Activated CD8-positive, alpha-beta T cell treated with anti-CD3 and anti-CD28 coated beads for 36 hours (primary cell): ENCODE measurements at regions not wholly inside any gene's neighbourhood (a gene's known extent, or its start where the extent isn't known, plus 50 kb on each side); places are given as distances from the start of the nearest gene placed in this dataset.
"Not testable (repeated sequence)": the region's sequence is repeated elsewhere in the genome, so short reads cannot be mapped to it uniquely, and the experiment has no call there.

Source experiments
- ATAC-seq: fragments of 200-7000 bp; cut with Tn5 transposase; one replicate; pipeline ENCODE4 v1.10.0; 2021; ENCODE audit warnings: mild to moderate bottlenecking, moderate library complexity
- CTCF ChIA-PET: fragments of 350-600 bp; sonication (Branson Sonifier 250); formaldehyde crosslinking; loops from one replicate; lab custom pipeline; 2021; ENCODE audit warnings: antibody characterized with exemption; lab: Charles Lee
- POLR2A ChIA-PET: fragments of 350-600 bp; sonication (Branson Sonifier 250); formaldehyde crosslinking; loops from one replicate; lab custom pipeline; 2021; ENCODE audit warnings: antibody characterized with exemption; lab: Charles Lee
- DNase-seq: peaks from one replicate; pipeline ENCODE4 v3.0.0-alpha.2; 2020
- H3K27ac Mint-ChIP-seq: one replicate; pipeline ENCODE4 v1.8.0; 2021; ENCODE audit warnings: mild to moderate bottlenecking, mixed read lengths
- H3K27me3 Mint-ChIP-seq: one replicate; pipeline ENCODE4 v1.8.0; 2021; ENCODE audit warnings: mixed read lengths
- H3K36me3 Mint-ChIP-seq: one replicate; pipeline ENCODE4 v1.8.0; 2021; ENCODE audit warnings: low read depth, mixed read lengths
- H3K4me1 Mint-ChIP-seq: one replicate; pipeline ENCODE4 v1.8.0; 2021; ENCODE audit warnings: low read depth, mixed read lengths
- H3K4me3 Mint-ChIP-seq: one replicate; pipeline ENCODE4 v1.8.0; 2021; ENCODE audit warnings: mild to moderate bottlenecking, moderate library complexity, mixed read lengths
- H3K9me3 Mint-ChIP-seq: one replicate; pipeline ENCODE4 v1.8.0; 2021; ENCODE audit warnings: mixed read lengths
- intact Hi-C: fragments of 100-400 bp; cut with micrococcal nuclease; formaldehyde crosslinking; loops from one replicate; pipeline ENCODE4 v1.10.0; 2022
- TF ChIP-seq, protein P1 (sequence below): fragments of 200-600 bp; IDR thresholded peaks from one replicate; pipeline ENCODE4 v1.8.0; 2022; ENCODE audit warnings: antibody characterized with exemption, mild to moderate bottlenecking

GRCh38 chr2:48048476-48049171 lies 142.3 kb upstream of the FBXO11 start:
- Mint-ChIP-seq H3K27me3 (peaks cover 2% of the 10 kb centered on the region), H3K36me3 (no peaks in the 10 kb centered on the region), H3K4me3 (no peak overlapping the region), H3K9me3 (no peaks in the 10 kb centered on the region), H3K4me1 (no peaks in the 10 kb centered on the region), H3K27ac (no peak overlapping the region)
- ChIA-PET CTCF (no interaction called here), POLR2A (no interaction called here)
- intact Hi-C loops: no loop called here
- TF ChIP-seq, protein P1, sequence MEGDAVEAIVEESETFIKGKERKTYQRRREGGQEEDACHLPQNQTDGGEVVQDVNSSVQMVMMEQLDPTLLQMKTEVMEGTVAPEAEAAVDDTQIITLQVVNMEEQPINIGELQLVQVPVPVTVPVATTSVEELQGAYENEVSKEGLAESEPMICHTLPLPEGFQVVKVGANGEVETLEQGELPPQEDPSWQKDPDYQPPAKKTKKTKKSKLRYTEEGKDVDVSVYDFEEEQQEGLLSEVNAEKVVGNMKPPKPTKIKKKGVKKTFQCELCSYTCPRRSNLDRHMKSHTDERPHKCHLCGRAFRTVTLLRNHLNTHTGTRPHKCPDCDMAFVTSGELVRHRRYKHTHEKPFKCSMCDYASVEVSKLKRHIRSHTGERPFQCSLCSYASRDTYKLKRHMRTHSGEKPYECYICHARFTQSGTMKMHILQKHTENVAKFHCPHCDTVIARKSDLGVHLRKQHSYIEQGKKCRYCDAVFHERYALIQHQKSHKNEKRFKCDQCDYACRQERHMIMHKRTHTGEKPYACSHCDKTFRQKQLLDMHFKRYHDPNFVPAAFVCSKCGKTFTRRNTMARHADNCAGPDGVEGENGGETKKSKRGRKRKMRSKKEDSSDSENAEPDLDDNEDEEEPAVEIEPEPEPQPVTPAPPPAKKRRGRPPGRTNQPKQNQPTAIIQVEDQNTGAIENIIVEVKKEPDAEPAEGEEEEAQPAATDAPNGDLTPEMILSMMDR: no peak
- DNase-seq (no peak), ATAC-seq (no peak)

DNA sequence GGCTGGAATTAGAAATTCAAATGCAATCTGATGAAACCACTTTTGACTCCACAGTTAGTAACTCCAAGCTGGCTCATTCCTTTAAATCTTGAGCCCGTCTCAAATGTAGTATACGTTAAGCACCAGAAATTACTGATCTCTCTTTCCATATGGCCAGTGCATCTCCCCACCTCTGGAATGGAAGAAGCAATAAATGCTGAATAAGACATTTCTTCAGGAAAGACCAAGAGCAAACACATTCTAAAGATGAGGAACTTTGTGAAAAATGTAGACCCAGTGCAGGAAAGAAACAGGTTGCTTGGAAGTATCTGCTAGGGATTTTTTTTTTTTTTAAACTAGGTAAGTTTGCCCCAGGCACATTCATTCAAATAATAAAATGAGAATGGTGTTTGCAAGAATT lies 143.1 kb upstream of the FBXO11 start:
- TF ChIP-seq, protein P1: no peak
- CTCF ChIA-PET: no interaction called here
- POLR2A ChIA-PET: no interaction called here
- H3K4me3 Mint-ChIP-seq: no peak overlapping the region
- no peak overlapping the region for H3K27ac Mint-ChIP-seq
- ATAC-seq (no peak), DNase-seq (no peak)
- H3K9me3 Mint-ChIP-seq: no peaks in the 10 kb centered on the region
- no peaks in the 10 kb centered on the region for H3K4me1 Mint-ChIP-seq
- H3K36me3 Mint-ChIP-seq: no peaks in the 10 kb centered on the region
- intact Hi-C loops: no loop called here
- H3K27me3 Mint-ChIP-seq: no peaks in the 10 kb centered on the region

DNA sequence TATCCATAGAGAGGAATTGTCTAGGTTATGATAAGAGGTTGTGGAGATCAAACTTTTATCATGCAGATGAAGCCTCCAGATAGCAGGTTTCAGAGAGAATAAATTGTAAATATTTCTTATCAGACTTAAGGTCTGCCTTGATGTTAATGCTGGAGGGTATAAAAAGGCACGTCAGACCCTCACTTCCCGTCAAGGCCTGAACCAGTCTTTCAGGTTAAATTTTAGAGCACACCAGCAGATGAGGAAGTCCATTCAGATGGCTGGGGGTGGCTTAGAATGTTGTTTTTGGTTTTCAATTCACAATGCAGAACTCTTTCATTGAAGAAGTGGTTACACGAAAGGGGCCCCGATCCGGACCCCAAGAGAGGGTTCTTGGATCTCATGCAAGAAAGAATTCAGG lies 144.4 kb upstream of the FBXO11 start:
- ATAC-seq (no peak), DNase-seq (no peak)
- H3K27ac Mint-ChIP-seq: no peak overlapping the region
- ChIA-PET CTCF (no interaction called here), POLR2A (no interaction called here)
- intact Hi-C loops: no loop called here
- peaks cover 3% of the 10 kb centered on the region for H3K27me3 Mint-ChIP-seq
- H3K9me3 Mint-ChIP-seq: no peaks in the 10 kb centered on the region
- H3K36me3 Mint-ChIP-seq: no peaks in the 10 kb centered on the region
- no peaks in the 10 kb centered on the region for H3K4me1 Mint-ChIP-seq
- no peak overlapping the region for H3K4me3 Mint-ChIP-seq
- TF ChIP-seq, protein P1: no peak

- ATAC-seq (no peak), DNase-seq (no peak)
- ChIA-PET POLR2A (no interaction called here), CTCF (no interaction called here)
- H3K36me3 Mint-ChIP-seq: peaks cover 1% of the 10 kb centered on the region
- H3K4me3 Mint-ChIP-seq: no peak overlapping the region
- peaks cover 16% of the 10 kb centered on the region for H3K27me3 Mint-ChIP-seq
- TF ChIP-seq, protein P1: no peak
- intact Hi-C loops: no loop called here
- H3K4me1 Mint-ChIP-seq: no peaks in the 10 kb centered on the region
- H3K9me3 Mint-ChIP-seq: no peaks in the 10 kb centered on the region
- no peak overlapping the region for H3K27ac Mint-ChIP-seq
Measured at GRCh38 chr2:48059975-48060374, 153.7 kb upstream of the FBXO11 start.

DNA sequence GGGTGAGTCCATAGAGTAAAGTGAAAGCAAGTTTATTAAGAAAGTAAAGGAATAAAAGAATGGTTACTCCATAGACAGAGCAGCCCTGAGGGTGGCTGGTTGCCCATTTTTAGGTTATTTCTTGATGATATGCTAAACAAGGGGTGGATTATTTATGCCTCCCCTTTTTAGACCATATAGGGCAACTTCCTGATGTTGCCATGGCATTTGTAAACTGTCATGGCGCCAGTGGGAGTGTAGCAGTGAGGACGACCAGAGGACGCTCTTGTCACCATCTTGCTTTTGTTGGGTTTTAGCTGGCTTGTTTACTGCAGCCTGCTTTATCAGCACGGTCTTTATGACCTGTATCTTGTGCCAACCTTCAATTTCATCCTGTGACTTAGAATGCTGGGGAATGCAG lies 155.4 kb upstream of the FBXO11 start:
- H3K9me3 Mint-ChIP-seq, DNase-seq, POLR2A ChIA-PET, H3K27ac Mint-ChIP-seq, H3K36me3 Mint-ChIP-seq, ATAC-seq, H3K4me1 Mint-ChIP-seq, CTCF ChIA-PET, H3K4me3 Mint-ChIP-seq, intact Hi-C loops: not testable (repeated sequence)
- peaks cover 11% of the 10 kb centered on the region for H3K27me3 Mint-ChIP-seq
